ENCODE measurements at regions not wholly inside any gene's neighbourhood (a gene's known extent, or its start where the extent isn't known, plus 50 kb on each side); places are given as distances from the start of the nearest gene placed in this dataset.

DNA sequence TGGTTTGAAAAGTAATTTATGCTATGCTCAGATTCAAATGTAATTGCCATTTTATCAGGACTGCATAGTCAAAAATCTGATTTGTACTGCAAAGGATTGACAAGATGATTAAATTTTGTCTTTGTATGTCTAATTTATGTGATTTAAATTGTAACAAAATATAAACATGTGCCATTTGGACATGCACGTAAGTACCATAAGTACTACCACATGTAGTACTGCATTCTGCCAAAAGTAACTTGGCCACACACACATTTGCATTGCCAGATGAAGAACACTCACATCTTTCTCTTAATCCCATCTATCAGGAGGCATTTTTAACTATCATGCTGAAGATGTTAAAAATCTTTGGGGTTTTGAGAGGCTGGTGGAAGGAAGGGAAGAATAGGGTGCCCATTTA is 133.3 kb downstream of the KLF12 start:
- no peak for DNase-seq (ENCODE audit: low read depth)

DNA sequence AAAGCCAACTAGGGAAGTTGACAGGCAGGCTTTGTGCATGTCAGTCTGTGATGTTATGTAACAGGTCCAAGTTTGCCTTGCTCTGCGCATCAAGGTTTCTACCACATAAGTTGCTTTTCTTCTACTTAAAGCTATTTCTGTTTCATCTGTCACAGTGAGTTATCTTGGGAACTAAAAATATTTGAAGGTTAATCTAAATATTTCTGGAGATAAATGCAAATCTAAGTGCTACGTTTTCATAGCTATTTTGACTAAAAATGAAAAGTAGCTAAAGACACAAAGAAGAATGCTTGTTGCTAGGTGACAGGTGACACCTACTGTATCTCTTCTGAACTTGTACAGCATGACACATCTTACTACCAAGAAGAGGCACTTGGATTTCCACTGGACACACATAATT is 135.6 kb downstream of the KLF12 start:
- DNase-seq (ENCODE audit: low read depth) = no peak

DNA sequence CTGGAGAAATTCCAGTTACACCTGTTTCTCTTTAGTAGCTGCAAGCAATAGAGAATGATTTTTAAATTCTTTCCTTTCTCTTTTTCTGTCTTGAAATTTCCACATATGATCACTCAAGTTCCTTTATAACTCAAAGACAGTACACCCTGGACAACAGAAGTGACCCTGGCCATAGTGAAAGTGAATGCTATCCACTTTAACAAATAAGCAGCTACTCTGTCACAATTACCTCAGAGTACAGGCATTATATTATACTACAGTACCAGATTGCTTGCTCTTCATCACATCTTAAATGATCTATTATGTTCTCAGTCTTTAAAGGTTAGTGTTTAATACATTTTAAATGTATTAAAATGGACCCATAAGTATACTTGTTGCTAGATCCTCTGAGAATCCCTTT is 136.2 kb downstream of the KLF12 start:
- no peak for DNase-seq (ENCODE audit: low read depth)

- DNase-seq (ENCODE audit: low read depth) = no peak
These were observed 137.6 kb downstream of the KLF12 start for GRCh38 chr13:73996569-73996968.

GRCh38 chr13:73995736-73996135 is 138.5 kb downstream of the KLF12 start:
- DNase-seq (ENCODE audit: low read depth) = no peak

DNA sequence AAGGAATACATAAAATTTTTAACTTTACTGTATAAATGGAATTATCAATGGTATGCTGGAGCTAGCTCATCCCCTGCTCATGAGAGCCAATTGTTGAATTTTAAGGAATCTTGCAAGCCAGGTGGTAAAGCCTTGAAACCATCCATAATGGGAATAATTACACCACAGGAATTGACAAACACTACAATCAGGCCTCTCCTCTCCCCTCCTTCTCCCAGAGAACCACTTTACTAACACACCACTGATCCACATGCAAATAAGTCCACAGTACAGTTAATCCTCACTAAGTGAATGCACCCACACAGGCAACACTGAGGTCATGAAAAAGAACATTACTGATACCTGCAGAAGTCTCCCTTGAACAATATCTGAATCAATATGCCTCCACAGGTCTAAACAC is 140.5 kb downstream of the KLF12 start:
- no peak for DNase-seq (ENCODE audit: low read depth)

- no peak for DNase-seq (ENCODE audit: low read depth)
These were observed 142.3 kb downstream of the KLF12 start for GRCh38 chr13:73991884-73992283.

GRCh38 chr13:73991384-73991783 is 142.8 kb downstream of the KLF12 start:
- no peak for DNase-seq (ENCODE audit: low read depth)

GRCh38 chr13:73989244-73989843 is 144.9 kb downstream of the KLF12 start:
- DNase-seq (ENCODE audit: low read depth) = no peak

GRCh38 chr13:73988461-73988860 is 145.7 kb downstream of the KLF12 start:
- no peak for DNase-seq (ENCODE audit: low read depth)

DNA sequence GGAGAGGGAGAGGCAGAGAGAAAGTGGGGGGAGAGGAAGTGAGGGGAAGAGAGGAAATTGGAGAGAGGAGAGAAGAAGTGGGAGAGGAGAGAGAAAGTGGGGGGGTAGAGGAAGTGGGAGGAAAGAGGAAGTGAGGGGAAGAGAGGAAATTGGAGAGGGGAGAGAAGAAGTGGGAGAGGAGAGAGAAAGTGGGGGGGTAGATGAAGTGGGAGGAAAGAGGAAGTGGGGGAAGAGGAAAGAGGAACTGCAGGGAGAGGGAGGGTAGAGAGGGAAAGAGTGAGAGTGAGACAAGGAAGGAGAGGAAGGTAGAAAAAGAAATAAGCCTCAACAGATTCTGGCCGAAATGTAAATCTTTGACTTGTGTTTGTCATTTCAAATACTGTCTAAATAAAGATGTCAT is 146.6 kb downstream of the KLF12 start:
- no peak for DNase-seq (ENCODE audit: low read depth)

GRCh38 chr13:73985783-73986182 is 148.4 kb downstream of the KLF12 start:
- no peak for DNase-seq (ENCODE audit: low read depth)

GRCh38 chr13:73984949-73985691 is 149.1 kb downstream of the KLF12 start:
- DNase-seq (ENCODE audit: low read depth) = no peak

- DNase-seq (ENCODE audit: low read depth) = no peak
These were observed 150.0 kb downstream of the KLF12 start for GRCh38 chr13:73984201-73984600.

DNA sequence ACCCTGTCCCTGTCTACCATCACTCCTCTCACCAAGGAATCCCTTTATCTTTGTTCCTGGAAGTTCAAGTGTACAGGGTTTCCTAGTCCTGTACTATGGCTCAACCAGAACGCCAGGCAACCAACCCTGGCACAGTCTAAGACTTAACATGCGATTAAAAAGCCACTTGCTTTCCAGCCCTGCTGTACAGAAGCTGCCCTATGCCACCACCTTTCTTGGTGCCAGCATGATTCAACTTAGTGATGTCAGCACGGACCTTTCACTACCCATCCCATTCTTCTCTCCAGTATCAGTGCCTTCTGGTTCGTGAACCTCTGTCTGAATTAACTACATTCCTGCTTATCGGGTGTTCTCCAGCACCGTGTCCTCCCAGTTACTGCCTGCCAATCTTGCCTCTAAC is 151.1 kb downstream of the KLF12 start:
- no peak for DNase-seq (ENCODE audit: low read depth)

- DNase-seq (ENCODE audit: low read depth) = no peak
These were observed 152.6 kb downstream of the KLF12 start for GRCh38 chr13:73981595-73981994.

DNA sequence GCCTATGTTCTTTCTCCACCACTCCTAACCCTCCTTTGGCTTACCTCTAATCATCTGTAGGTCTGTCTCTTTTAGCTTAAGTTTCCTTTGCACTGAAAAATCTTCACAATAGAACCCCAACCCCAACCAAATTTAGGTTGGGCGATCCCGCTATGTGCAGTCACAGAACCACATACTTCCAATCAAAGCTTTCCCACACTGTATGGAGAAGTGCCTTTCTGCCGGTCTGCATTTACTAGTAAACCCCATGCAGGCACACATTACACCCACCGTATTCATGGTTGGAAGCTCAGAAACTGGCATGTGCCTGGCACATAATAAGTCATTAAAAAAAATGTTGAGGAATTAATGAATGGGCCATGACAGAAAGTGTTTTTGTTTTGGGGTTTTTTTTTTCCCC is 158.4 kb downstream of the KLF12 start:
- no peak for DNase-seq (ENCODE audit: low read depth)

DNA sequence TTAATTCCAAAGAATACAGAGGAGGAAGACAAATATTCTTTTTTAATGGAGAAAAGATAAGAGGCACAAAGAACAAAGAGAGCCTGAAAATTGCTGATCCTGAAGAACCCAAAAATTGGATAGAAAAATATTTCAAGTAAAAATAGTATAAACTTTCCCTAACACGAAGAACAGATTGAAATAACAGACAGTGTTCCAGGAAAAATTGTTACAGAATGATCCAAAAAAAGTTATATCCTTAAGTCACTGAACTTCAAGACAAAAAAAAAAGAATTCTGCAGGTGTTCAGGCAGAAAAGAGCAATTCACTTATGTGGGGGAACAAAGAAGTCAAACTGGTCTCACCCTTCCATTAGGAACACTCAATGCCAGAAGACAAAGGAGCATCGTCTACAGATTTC is 160.2 kb downstream of the KLF12 start:
- DNase-seq (ENCODE audit: low read depth) = no peak

- no peak for DNase-seq (ENCODE audit: low read depth)
These were observed 161.0 kb downstream of the KLF12 start for GRCh38 chr13:73973156-73973555.

GRCh38 chr13:73972545-73972944 is 161.7 kb downstream of the KLF12 start:
- DNase-seq (ENCODE audit: low read depth) = no peak

DNA sequence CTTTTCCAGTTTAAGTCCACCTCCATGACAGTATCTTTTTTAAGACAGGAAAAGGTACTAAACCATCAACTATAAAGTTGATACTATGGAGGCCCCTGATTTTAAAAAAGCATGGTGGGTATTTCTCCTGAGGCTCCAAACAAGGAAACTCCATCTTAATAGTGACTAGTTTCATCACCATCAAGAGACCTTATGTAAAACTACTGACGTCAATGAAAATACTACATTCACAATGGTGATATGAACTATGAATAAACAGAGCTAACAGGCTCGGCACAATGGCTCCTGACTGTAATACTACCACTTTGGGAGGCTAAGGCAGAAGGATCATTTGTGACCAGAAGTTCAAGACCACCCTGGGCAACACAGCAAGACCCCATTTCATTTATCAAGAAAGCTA is 162.7 kb downstream of the KLF12 start:
- no peak for DNase-seq (ENCODE audit: low read depth)

DNA sequence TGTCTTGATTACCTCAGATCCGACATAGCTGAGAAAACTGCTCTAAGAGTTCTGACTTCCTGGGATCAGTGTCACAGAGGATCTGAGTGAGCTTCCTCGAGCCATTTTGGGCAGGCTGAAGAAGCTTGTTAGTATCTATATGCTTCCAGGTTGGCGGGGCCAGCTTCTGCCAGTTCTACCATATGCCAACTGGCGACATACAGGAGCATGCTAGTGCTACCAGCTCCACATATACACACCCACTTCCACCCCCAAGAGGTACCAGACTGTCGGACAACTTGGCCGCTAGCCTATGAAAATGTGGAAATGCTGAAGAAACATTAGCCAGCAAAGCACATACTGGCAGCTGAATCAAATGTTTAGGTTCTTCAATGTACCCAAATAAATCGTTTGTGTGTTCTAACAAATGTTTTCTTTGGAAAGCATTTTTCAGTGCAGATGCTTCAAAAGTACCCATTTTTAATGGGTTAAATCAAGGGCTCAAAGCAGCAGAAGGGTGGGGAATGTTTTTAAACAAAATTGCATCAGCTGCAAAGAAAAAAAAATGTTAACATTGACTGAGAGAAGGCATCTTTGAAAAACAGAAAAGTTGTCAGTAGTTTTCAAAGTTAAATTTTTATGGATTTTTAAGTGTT is 163.7 kb downstream of the KLF12 start:
- DNase-seq (ENCODE audit: low read depth) = no peak

DNA sequence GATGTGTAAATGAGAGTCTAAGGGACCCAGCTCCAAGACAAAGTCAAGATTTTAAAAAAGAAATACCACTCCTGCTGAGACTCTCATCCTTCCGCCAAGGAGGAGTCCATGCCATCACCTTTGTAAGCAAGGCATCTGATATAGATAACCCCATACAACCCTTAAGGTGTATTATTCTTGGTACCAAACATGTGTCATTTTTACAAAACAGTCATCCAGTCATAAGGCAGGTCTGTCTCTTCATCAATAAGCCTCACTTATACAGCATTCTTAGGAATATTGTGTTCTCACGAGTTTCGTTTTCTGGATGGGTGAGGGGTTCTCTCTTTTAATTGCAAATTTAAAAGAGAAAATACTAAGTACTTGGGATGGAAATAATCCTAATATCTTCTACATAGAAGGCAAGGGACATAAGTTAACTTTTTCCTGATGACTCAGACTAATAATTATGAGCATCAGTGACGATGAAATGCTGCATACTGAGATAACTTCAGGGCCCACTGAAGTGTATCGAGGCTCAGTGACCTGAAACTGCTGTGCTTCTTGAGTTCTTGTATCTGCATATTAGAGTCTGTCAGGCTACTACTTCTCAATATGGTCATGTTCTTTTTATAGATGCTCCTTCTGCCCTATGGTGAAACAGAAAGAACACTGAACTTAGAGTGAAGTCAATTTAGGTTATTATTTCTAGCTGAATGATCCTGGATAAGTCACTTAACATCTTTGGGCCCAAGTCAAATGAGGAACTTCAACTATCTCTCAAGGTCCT is 166.6 kb downstream of the KLF12 start:
- no peak for DNase-seq (ENCODE audit: low read depth)
